ENCODE measurements at regions not wholly inside any gene's neighbourhood (a gene's known extent, or its start where the extent isn't known, plus 50 kb on each side); places are given as distances from the start of the nearest gene placed in this dataset.
"Not testable (repeated sequence)": the region's sequence is repeated elsewhere in the genome, so short reads cannot be mapped to it uniquely, and the experiment has no call there.

DNA sequence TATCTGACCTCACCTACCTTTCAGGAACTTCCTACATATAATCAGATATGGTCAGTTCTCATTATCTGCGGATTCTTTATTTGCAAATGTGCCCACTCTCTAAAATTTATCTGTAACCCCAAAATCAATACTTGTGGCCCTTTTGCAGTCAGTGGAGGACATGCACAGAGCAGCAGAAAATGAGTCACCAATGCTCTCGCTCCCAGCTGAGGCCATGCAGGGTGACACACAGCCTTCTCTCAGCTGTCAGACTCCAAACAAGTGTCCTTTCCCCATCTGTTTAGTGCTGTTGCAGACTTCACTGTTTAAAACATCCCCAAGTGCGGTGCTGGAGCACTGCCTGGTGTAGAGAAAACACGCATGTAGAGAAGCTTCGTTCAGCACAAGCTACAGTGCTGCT, 171.9 kb upstream of the SALL3 start:
- no peak for DNase-seq

GRCh38 chr18:78809845-78810244, 169.8 kb upstream of the SALL3 start:
- DNase-seq, result no peak

GRCh38 chr18:78810706-78811105, 168.9 kb upstream of the SALL3 start:
- DNase-seq, result no peak

DNA sequence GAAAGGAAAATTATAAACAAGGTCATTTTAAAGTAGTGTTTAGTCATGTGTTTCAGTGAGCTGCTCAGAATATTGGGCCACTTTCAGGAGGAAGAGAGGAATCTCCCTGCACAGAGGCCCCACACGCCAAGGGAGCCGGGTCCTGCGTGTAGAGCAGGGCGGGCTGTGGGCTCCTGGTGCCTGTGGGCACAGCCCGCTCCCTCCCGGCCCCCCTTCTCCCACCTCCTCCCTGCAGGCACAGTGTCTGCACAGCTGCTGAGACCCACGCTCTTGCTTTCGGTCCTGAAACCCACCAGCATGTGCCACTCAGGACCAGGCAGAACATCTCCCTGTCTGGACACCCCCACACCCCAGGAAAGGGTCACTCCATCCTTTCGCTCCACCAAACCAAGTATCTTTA, 167.6 kb upstream of the SALL3 start:
- DNase-seq, result no peak

DNA sequence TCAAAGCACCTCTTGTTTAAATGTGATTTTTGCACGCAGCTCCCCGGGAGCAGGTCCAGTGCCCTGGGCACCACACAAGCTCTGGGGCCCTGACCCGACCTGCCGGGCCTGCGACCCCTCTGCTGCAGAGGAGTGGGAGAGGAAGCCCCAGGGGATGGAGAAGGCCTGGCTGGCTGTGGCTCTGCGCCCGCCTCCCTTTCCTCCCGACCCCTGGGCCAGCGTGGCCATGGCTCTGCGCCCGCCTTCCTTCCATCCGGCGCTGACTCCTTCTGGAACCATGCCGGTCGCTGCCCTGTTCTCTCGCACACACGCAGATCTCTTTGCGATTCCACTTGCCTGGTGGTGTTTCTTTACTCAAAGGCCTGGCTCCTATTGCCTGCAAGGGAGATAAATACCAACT, 166.5 kb upstream of the SALL3 start:
- DNase-seq, result no peak

GRCh38 chr18:78813936-78814710, 165.5 kb upstream of the SALL3 start:
- peak; percentile 3 for DNase-seq

DNA sequence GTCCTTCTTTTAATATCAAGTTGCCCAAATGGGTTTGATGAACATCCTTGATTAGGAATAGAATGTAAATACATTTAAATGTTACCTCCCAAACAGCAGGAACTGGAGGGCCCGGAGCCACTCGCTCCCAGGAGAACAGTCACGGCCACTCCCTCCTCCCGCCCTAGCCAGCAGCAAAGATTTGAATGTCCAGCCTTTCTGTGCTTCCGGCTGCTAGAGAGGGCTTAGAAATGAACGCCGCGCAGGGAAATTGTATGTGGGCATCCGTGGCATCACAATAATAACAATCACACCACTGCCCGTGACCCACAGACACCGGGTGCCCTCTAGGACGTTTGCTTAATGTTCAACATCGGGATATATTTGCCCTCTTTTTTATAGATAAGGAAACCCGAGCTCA, 164.9 kb upstream of the SALL3 start:
- DNase-seq, result no peak

DNA sequence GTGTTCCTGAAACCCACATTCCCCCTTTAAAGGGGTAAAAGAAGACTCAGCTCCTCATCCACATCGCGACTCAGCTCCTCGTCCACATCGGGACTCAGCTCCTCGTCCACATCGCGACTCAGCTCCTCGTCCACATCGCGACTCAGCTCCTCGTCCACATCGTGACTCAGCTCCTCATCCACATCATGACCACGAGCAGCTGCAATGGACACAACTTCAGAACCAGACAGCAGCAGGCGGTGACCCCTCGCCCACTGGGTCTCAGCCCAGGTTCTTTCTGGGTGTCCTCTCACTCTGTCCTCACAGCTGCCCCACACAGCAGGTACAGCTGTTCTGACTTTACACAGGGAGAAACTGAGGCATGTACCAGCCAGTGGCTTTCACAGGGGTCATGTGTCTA, 163.5 kb upstream of the SALL3 start:
- DNase-seq, result no peak

DNA sequence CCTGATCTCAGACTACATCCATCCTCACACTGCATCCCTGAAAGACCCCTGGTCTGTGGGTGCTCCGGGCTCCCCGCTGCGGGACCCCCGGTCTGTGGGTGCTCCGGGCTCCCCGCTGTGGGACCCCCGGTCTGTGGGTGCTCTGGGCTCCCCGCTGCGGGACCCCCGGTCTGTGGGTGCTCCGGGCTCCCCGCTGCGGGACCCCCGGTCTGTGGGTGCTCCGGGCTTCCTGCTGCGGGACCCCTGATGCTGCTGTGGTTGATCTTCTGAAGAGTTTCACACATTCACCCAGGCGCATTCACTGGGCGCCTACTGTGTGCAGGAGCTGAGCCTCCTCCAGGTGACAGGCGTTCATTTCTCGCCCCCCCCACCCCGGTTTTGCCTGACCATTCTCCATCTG, 162.7 kb upstream of the SALL3 start:
- DNase-seq, result no peak

DNA sequence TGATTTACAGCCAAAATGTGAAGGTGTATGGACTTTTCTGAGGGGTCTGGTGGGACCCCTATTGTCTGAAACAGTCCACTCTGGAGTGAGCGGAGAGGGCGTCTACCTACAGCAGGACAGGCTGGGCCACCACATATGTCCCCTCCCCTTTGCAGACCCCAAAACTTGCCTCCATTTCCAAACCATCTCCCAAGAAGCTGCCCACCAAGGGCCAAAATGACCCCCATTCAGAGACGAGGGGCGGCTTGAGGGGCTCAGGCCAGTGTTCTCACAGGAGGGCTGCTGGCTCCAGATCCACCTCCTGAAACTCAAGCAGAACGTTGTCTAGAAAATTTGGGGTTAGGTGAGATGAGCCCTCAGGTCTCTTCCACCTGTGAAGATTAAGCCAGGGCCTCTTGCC, 161.1 kb upstream of the SALL3 start:
- no peak for DNase-seq

DNA sequence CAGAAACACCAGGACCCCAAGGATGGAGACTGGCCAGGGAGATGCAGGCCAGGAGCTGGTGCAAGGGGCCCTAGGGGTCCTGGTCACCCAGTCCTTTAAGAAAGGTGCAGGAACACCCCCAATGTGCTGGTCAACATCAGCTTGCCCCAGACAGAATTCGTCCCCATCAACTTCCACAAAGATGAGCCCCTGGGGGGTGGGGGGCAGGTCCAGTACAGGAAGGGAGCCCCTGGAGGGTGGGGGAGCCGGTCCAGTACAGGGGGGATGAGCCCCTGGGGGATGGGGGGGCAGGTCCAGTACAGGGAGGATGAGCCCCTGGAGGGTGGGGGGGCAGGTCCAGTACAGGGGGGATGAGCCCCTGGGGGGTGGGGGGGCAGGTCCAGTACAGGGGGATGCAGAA, 160.7 kb upstream of the SALL3 start:
- DNase-seq, result no peak

GRCh38 chr18:78820161-78820834, 159.3 kb upstream of the SALL3 start:
- no peak for DNase-seq

DNA sequence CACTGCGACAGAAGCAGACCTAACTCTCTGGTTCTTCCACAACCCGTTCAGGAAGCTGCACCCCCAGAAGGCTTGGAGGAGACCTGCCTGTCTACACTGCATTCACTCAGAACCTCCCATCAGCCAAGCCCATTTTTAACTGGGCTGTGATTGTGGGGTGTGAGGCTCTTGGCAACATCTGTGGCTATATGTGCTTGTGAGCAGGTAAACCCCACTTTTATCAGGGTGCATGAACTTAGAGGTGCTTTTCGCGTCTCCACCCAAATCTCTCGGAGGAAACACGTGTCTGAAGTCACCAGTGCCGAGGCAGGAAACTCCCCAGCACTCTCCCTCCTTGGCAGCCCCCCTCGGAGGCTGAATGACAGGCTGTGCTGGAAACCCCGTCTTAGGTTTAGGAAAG, 158.2 kb upstream of the SALL3 start:
- DNase-seq, result no peak

DNA sequence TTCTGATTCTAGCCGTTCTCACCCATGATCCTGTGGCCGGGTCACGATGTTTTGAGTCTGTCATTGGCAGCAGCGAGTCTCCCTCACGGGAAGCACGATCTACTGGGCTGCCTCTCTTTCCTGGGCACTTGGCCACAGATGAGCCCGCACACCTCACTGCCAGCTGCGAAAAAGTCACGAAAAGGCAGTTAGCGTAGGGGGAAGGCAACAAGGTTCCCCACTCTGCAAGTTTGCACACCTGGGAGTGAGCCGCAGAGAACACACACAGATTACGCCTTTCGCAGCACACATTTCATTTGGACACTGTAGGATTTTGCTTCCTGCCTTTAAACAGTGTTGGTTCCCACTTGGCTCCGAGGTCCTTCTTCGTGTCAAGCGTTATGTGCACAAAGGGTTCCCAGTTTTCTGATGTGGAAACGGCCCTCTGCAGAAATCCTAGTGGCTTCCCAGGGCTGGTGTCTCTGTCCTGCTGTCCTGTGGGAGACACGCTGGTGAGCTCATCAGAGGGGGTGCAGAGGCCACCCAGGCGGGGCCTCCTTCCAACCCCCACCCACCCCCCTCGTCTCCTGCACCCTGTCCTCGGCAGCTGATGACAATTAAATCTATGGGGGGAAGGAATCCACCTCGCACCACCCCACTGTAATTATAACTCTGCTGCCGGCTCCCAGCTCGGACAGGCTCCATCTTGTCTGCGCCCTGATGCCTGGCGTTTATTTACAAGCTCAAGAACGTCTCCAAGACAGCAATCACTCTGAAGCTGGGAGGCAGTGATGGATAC, 157.3 kb upstream of the SALL3 start:
- no peak for DNase-seq

- DNase-seq, result no peak
These were observed 156.7 kb upstream of the SALL3 start for GRCh38 chr18:78822949-78823285.

- no peak for DNase-seq
These were observed 154.4 kb upstream of the SALL3 start for GRCh38 chr18:78825168-78825567.

DNA sequence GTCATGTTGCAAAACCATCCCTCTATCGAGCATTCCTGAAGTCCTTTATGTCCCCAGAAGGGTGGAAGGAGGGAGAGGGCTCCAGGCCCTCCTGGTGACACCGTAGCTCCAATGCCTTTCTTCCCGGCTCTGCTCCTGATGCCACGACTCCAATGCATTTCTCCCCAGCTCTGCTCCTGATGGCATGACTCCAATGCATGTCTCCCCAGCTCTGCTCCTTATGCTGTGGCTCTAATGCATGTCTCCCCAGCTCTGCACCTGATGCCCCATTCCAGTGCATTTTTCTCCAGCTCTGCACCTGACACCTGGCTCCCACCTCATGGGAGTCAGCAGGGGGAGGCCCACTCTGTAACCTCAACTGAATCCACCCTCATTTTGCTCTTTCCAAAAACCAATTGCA, 153.0 kb upstream of the SALL3 start:
- no peak for DNase-seq

- no peak for DNase-seq
These were observed 152.5 kb upstream of the SALL3 start for GRCh38 chr18:78827141-78827540.

GRCh38 chr18:78828131-78828530, 151.5 kb upstream of the SALL3 start:
- DNase-seq, result no peak

DNA sequence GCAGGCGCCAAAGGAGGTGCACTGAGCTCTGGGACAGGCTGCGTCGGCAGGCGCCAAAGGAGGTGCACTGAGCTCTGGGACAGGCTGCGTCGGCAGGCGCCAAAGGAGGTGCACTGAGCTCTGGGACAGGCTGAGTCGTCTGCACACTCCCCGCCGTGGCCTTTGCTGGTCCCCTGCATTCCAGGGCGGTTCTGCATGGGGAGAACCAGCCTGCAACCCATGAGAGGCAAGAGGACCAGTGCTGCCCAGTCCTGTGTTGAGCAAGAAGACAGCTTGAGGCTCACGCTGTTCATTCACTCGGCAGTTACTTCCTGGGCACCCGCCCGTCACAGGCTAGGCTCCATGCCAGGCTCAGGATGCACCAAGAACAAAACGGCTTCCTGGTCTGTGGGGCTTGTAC, 150.6 kb upstream of the SALL3 start:
- DNase-seq, result not testable (repeated sequence)

DNA sequence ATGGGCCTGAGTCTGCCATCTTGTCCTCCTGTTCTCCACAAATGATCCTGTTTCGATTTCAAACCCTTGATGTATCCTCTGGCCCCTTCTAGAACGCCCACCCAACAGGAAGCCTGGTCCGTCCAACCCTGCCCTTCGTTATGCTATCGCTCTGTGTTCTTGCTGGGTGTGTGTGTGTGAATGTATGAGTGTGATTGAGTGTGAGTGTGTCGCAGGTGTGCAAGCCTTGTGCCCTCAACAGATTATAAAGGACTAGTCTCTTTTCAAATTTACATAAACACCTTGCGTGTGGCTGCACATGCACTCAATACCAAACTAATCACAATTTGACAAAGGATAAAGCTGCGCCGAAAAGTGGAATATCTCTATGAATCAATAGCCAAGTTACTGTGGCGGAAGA, 149.5 kb upstream of the SALL3 start:
- no peak for DNase-seq

- no peak for DNase-seq
These were observed 148.8 kb upstream of the SALL3 start for GRCh38 chr18:78830826-78831225.

GRCh38 chr18:78831603-78832002, 148.0 kb upstream of the SALL3 start:
- no peak for DNase-seq

GRCh38 chr18:78833833-78834232, 145.8 kb upstream of the SALL3 start:
- no peak for DNase-seq
